Progenitor cell of endocrine pancreas (in vitro differentiated cells): ENCODE measurements at regions not wholly inside any gene's neighbourhood (a gene's known extent, or its start where the extent isn't known, plus 50 kb on each side); places are given as distances from the start of the nearest gene placed in this dataset.

ENCODE experiments used
- DNase-seq: peaks from one replicate; pipeline ENCODE4 v3.0.0; 2021; ENCODE audit warnings: low spot score; ENCODE audit not compliant: unreplicated experiment
- H3K27ac Mint-ChIP-seq: 2 replicates; pipeline ENCODE4 v1.8.0; 2021; ENCODE audit warnings: mild to moderate bottlenecking, moderate library complexity, mixed read lengths
- H3K27me3 Mint-ChIP-seq: 2 replicates; pipeline ENCODE4 v1.8.0; 2021; ENCODE audit warnings: mixed read lengths
- H3K36me3 Mint-ChIP-seq: 2 replicates; pipeline ENCODE4 v1.8.0; 2022; ENCODE audit warnings: mixed read lengths; ENCODE audit not compliant: insufficient read depth
- H3K4me1 Mint-ChIP-seq: 2 replicates; pipeline ENCODE4 v1.8.0; 2021; ENCODE audit warnings: low read depth, mixed read lengths
- H3K4me3 Mint-ChIP-seq: 2 replicates; pipeline ENCODE4 v1.8.0; 2021; ENCODE audit warnings: low read depth, mild to moderate bottlenecking, moderate library complexity, mixed read lengths
- H3K9me3 Mint-ChIP-seq: 2 replicates; pipeline ENCODE4 v1.8.0; 2021; ENCODE audit warnings: low read depth, mixed read lengths
- TF ChIP-seq, protein P1 (sequence below): fragments of 200-600 bp; sonication (generic); IDR thresholded peaks from one replicate; pipeline ENCODE4 v1.5.0; 2021; ENCODE audit warnings: antibody characterized with exemption, mild to moderate bottlenecking; ENCODE audit not compliant: unreplicated experiment

- H3K9me3 Mint-ChIP-seq, result peaks cover 6% of the 10 kb centered on the region
- H3K4me1 Mint-ChIP-seq, result peaks cover 20% of the 10 kb centered on the region
- no peak overlapping the region for H3K27ac Mint-ChIP-seq
- TF ChIP-seq, protein P1, sequence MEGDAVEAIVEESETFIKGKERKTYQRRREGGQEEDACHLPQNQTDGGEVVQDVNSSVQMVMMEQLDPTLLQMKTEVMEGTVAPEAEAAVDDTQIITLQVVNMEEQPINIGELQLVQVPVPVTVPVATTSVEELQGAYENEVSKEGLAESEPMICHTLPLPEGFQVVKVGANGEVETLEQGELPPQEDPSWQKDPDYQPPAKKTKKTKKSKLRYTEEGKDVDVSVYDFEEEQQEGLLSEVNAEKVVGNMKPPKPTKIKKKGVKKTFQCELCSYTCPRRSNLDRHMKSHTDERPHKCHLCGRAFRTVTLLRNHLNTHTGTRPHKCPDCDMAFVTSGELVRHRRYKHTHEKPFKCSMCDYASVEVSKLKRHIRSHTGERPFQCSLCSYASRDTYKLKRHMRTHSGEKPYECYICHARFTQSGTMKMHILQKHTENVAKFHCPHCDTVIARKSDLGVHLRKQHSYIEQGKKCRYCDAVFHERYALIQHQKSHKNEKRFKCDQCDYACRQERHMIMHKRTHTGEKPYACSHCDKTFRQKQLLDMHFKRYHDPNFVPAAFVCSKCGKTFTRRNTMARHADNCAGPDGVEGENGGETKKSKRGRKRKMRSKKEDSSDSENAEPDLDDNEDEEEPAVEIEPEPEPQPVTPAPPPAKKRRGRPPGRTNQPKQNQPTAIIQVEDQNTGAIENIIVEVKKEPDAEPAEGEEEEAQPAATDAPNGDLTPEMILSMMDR, result no peak
- no peaks in the 10 kb centered on the region for H3K27me3 Mint-ChIP-seq
- DNase-seq, result no peak
- no peak overlapping the region for H3K4me3 Mint-ChIP-seq
- H3K36me3 Mint-ChIP-seq, result no peaks in the 10 kb centered on the region
These were observed 53.7 kb upstream of the DYRK2 start for GRCh38 chr12:67594888-67595287.

GRCh38 chr12:67595365-67595764 is 53.2 kb upstream of the DYRK2 start:
- peaks cover 20% of the 10 kb centered on the region for H3K4me1 Mint-ChIP-seq
- no peaks in the 10 kb centered on the region for H3K27me3 Mint-ChIP-seq
- no peaks in the 10 kb centered on the region for H3K36me3 Mint-ChIP-seq
- H3K27ac Mint-ChIP-seq, result no peak overlapping the region
- DNase-seq, result no peak
- peaks cover 6% of the 10 kb centered on the region for H3K9me3 Mint-ChIP-seq
- no peak overlapping the region for H3K4me3 Mint-ChIP-seq
- TF ChIP-seq, protein P1, result no peak

- H3K36me3 Mint-ChIP-seq, result no peaks in the 10 kb centered on the region
- H3K9me3 Mint-ChIP-seq, result peaks cover 6% of the 10 kb centered on the region
- no peak overlapping the region for H3K27ac Mint-ChIP-seq
- TF ChIP-seq, protein P1, result no peak
- peaks cover 1% of the 10 kb centered on the region for H3K4me1 Mint-ChIP-seq
- no peaks in the 10 kb centered on the region for H3K27me3 Mint-ChIP-seq
- DNase-seq, result no peak
- no peak overlapping the region for H3K4me3 Mint-ChIP-seq
These were observed 49.9 kb upstream of the DYRK2 start for GRCh38 chr12:67598598-67598997.
